Activated CD8-positive, alpha-beta memory T cell treated with anti-CD3 and anti-CD28 coated beads, Interleukin-2, amount 50 U/mL, for 1 hour (primary cell): ENCODE measurements at regions not wholly inside any gene's neighbourhood (a gene's known extent, or its start where the extent isn't known, plus 50 kb on each side); places are given as distances from the start of the nearest gene placed in this dataset.
"Not testable (repeated sequence)": the region's sequence is repeated elsewhere in the genome, so short reads cannot be mapped to it uniquely, and the experiment has no call there.

Experiments used
- DNase-seq: peaks from one replicate; pipeline ENCODE4 v3.0.0-alpha.2; 2020; ENCODE audit errors: extremely low read depth

GRCh38 chr3:153746211-153746610 lies 375.0 kb upstream of the ARHGEF26 start:
- no peak for DNase-seq

GRCh38 chr3:153749070-153749610 lies 372.1 kb upstream of the ARHGEF26 start:
- no peak for DNase-seq

- DNase-seq: no peak
Observed at GRCh38 chr3:153752405-153753027, 368.7 kb upstream of the ARHGEF26 start.

- DNase-seq: no peak
Observed at GRCh38 chr3:153753035-153753434, 368.2 kb upstream of the ARHGEF26 start.

GRCh38 chr3:153756816-153757215 lies 364.4 kb upstream of the ARHGEF26 start:
- DNase-seq: no peak

- no peak for DNase-seq
Observed at GRCh38 chr3:153757839-153758238, 363.4 kb upstream of the ARHGEF26 start.

GRCh38 chr3:153760948-153761347 lies 360.2 kb upstream of the ARHGEF26 start:
- DNase-seq: no peak

- DNase-seq: no peak
Observed at GRCh38 chr3:153762411-153763235, 358.6 kb upstream of the ARHGEF26 start.

- DNase-seq: no peak
Observed at GRCh38 chr3:153767601-153768560, 353.3 kb upstream of the ARHGEF26 start.

- DNase-seq: peak; percentile 4
Observed at GRCh38 chr3:153768561-153769469, 352.4 kb upstream of the ARHGEF26 start.

GRCh38 chr3:153783106-153783505 lies 338.1 kb upstream of the ARHGEF26 start:
- no peak for DNase-seq

- no peak for DNase-seq
Observed at GRCh38 chr3:153783741-153784480, 337.3 kb upstream of the ARHGEF26 start.

GRCh38 chr3:153785901-153786300 lies 335.3 kb upstream of the ARHGEF26 start:
- DNase-seq: no peak

GRCh38 chr3:153789380-153789779 lies 331.8 kb upstream of the ARHGEF26 start:
- DNase-seq: no peak

GRCh38 chr3:153797056-153797455 lies 324.1 kb upstream of the ARHGEF26 start:
- DNase-seq: not testable (repeated sequence)

GRCh38 chr3:153809097-153809496 lies 312.1 kb upstream of the ARHGEF26 start:
- DNase-seq: no peak

GRCh38 chr3:153818338-153818737 lies 302.9 kb upstream of the ARHGEF26 start:
- no peak for DNase-seq

- no peak for DNase-seq
Observed at GRCh38 chr3:153820035-153820434, 301.2 kb upstream of the ARHGEF26 start.

GRCh38 chr3:153828346-153828745 lies 292.8 kb upstream of the ARHGEF26 start:
- not testable (repeated sequence) for DNase-seq

- DNase-seq: no peak
Observed at GRCh38 chr3:153829606-153830170, 291.5 kb upstream of the ARHGEF26 start.
